Endothelial cell of umbilical vein (primary cell): ENCODE measurements at regions not wholly inside any gene's neighbourhood (a gene's known extent, or its start where the extent isn't known, plus 50 kb on each side); places are given as distances from the start of the nearest gene placed in this dataset.

Experiments used
- BruUV-seq: library from RNA; stranded (reverse); fragments of 400-500 nt; replicated peaks from 2 replicates; lab custom pipeline; 2021; lab: Mats Ljungman, UMichigan
- CTCF ChIA-PET: fragments of 300-600, 350-600 bp; sonication (Branson Sonifier 250); formaldehyde crosslinking; loops from one replicate; lab custom pipeline; 2021; ENCODE audit warnings: antibody characterized with exemption, inconsistent platforms; lab: Charles Lee
- POLR2A ChIA-PET: fragments of 300-600, 350-600 bp; sonication (Branson Sonifier 250); formaldehyde crosslinking; loops from one replicate; lab custom pipeline; 2021; ENCODE audit warnings: antibody characterized with exemption, inconsistent platforms; lab: Charles Lee
- DNase-seq: peaks from one replicate; pipeline ENCODE4 v3.0.0-alpha.2; 2011; ENCODE audit warnings: low read depth, low spot score
- FAIRE-seq: peaks from 2 replicates; lab custom pipeline; 2011; peaks lifted over from hg19 to GRCh38; lab: Jason Lieb, UNC
- H2AFZ ChIP-seq: 2 replicates; pipeline ENCODE4 v1.6.0; 2012; ENCODE audit warnings: low read depth, low read length, control low read depth, inconsistent platforms
- H3K27ac ChIP-seq: 2 replicates; pipeline ENCODE4 v1.5.1; 2011; ENCODE audit warnings: low read depth, mild to moderate bottlenecking, control low read depth, low read length, moderate library complexity; ENCODE audit not compliant: insufficient read depth
- H3K27me3 ChIP-seq, 2 experiments: 2 replicates each; pipeline versions ENCODE4 v1.6.0 to v1.6.1; 2011; ENCODE audit warnings: low read length in 2 of 2, mixed read lengths in 1 of 2; ENCODE audit not compliant: control insufficient read depth in 2 of 2, insufficient read depth in 2 of 2
- H3K36me3 ChIP-seq, 2 experiments: 2 replicates in 1 of 2; 3 replicates in 1 of 2; pipeline ENCODE4 v1.5.1; 2011; ENCODE audit warnings: low read length in 2 of 2, mild to moderate bottlenecking in 1 of 2, moderate library complexity in 1 of 2; ENCODE audit not compliant: control insufficient read depth in 2 of 2, insufficient read depth in 2 of 2; ENCODE audit errors: extremely low read depth in 1 of 2
- H3K4me1 ChIP-seq: 3 replicates; pipeline ENCODE4 v1.5.1; 2011; ENCODE audit warnings: mild to moderate bottlenecking, low read length; ENCODE audit not compliant: control insufficient read depth, insufficient read depth; ENCODE audit errors: extremely low read depth
- H3K4me2 ChIP-seq: 2 replicates; pipeline ENCODE4 v1.6.1; 2011; ENCODE audit warnings: low read length, control low read depth, mixed read lengths; ENCODE audit not compliant: insufficient read depth
- H3K4me3 ChIP-seq, 3 experiments: fragments of 200-600 bp in 1 of 3; sonication (generic), shearing (Covaris generic) in 1 of 3; replicated peaks in 1 of 3; 2 replicates each; pipeline ENCODE4 v1.5.1; 2011 to 2016; ENCODE audit warnings: control low read depth in 3 of 3, low read length in 3 of 3, mild to moderate bottlenecking in 2 of 3, inconsistent platforms in 1 of 3, low read depth in 1 of 3, moderate library complexity in 1 of 3; ENCODE audit not compliant: insufficient read depth in 1 of 3
- H3K79me2 ChIP-seq: 2 replicates; pipeline ENCODE4 v1.6.0; 2012; ENCODE audit warnings: low read length, inconsistent platforms; ENCODE audit not compliant: control insufficient read depth, insufficient read depth
- H3K9ac ChIP-seq: replicated peaks from 2 replicates; pipeline ENCODE3; 2011; ENCODE audit warnings: low read length, control low read depth; ENCODE audit not compliant: insufficient read depth; ENCODE audit errors: extremely low read depth
- H3K9me1 ChIP-seq: replicated peaks from 3 replicates; pipeline ENCODE4 v1.6.0; 2011; ENCODE audit warnings: mild to moderate bottlenecking, low read length; ENCODE audit not compliant: control insufficient read depth, insufficient read depth; ENCODE audit errors: extremely low read depth
- H3K9me3 ChIP-seq: replicated peaks from 2 replicates; pipeline ENCODE4 v1.5.1; 2012; ENCODE audit warnings: low read length, inconsistent platforms; ENCODE audit not compliant: control insufficient read depth, insufficient read depth
- H4K20me1 ChIP-seq: replicated peaks from 2 replicates; pipeline ENCODE3; 2011; ENCODE audit warnings: mild to moderate bottlenecking, low read length; ENCODE audit not compliant: control insufficient read depth, insufficient read depth; ENCODE audit errors: extremely low read depth
- EZH2 ChIP-seq: IDR thresholded peaks from 2 replicates; pipeline ENCODE4 v1.6.1; 2012; ENCODE audit warnings: borderline replicate concordance, low read depth, mild to moderate bottlenecking, moderate library complexity, low read length, inconsistent platforms; ENCODE audit not compliant: severe bottlenecking
- FOS ChIP-seq: IDR thresholded peaks from 2 replicates; pipeline ENCODE4 v1.6.1; 2011; ENCODE audit warnings: mild to moderate bottlenecking, low read length, moderate library complexity, borderline replicate concordance; ENCODE audit not compliant: insufficient read depth
- GATA2 ChIP-seq: IDR thresholded peaks from 2 replicates; pipeline ENCODE4 v1.7.0; 2011; ENCODE audit warnings: low read depth, mild to moderate bottlenecking, moderate library complexity, mixed read lengths, low read length; ENCODE audit not compliant: insufficient read length, insufficient read depth
- JUN ChIP-seq: IDR thresholded peaks from 2 replicates; pipeline ENCODE4 v1.6.1; 2011; ENCODE audit warnings: borderline replicate concordance, low read depth; ENCODE audit not compliant: insufficient read length, insufficient read depth
- MYC ChIP-seq: IDR thresholded peaks from one replicate; pipeline ENCODE4 v1.6.1; 2011; ENCODE audit warnings: mild to moderate bottlenecking, low read depth, low read length
- POLR2A ChIP-seq: IDR thresholded peaks from 2 replicates; pipeline ENCODE4 v1.6.1; 2012; ENCODE audit warnings: low read depth, mild to moderate bottlenecking, control low read depth, low read length
- POLR2AphosphoS5 ChIP-seq: IDR thresholded peaks from 2 replicates; pipeline ENCODE4 v1.6.1; 2012; ENCODE audit warnings: low read depth, mild to moderate bottlenecking, control low read depth, low read length, moderate library complexity; ENCODE audit not compliant: insufficient read depth
- dilution Hi-C: fragments of 300-500 bp; cut with MboI; formaldehyde crosslinking; loops from one replicate; pipeline ENCODE4 v1.15.0; 2019; ENCODE audit warnings: low sequenced_read_pairs; ENCODE audit not compliant: extremely low pct_ligation_motif_present
- intact Hi-C: fragments of 100-400 bp; cut with micrococcal nuclease; formaldehyde crosslinking; loops from one replicate; pipeline ENCODE4 v1.10.0; 2022
- TF ChIP-seq, protein P1 (sequence below): IDR thresholded peaks from 2 replicates; pipeline ENCODE4 v1.6.1; 2011; ENCODE audit not compliant: insufficient read depth, insufficient read length
- TF ChIP-seq, protein P2 (sequence below), 2 donors: IDR thresholded peaks; 1 replicate in 1 of 2; 2 replicates in 1 of 2; pipeline ENCODE4 v1.5.1; 2011; ENCODE audit warnings: low read length in 2 of 2, mild to moderate bottlenecking in 2 of 2, moderate library complexity in 2 of 2, control low read depth in 1 of 2, inconsistent platforms in 1 of 2, low read depth in 1 of 2; ENCODE audit not compliant: insufficient read depth in 1 of 2; ENCODE audit errors: extremely low read depth in 1 of 2

DNA sequence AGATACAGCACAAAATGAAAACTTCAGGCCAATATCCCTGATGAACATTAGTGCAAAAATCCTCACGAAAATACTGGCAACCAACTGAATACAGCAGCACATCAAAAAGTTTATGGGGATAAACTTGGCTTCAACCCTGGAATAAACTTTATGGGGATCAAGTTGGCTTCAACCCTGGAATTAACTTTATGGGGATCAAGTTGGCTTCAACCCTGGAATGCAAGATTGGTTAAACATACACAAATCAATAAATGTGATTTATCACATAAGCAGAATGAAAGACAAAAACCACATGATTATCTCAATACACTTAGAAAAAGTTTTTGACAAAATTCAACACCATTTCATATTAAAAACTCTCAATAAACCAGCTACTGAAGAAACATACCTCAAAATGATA is 213.7 kb upstream of the DMRTA1 start:
- Histone ChIP-seq H3K36me3 (no peaks in the 10 kb centered on the region), H2AFZ (no peak overlapping the region), H3K4me1 (peaks cover 7% of the 10 kb centered on the region), H3K4me3 (no peak overlapping the region), H3K27ac (no peak overlapping the region), H3K27me3 (no peaks in the 10 kb centered on the region), H3K9me1 (no peaks in the 10 kb centered on the region), H4K20me1 (no peaks in the 10 kb centered on the region), H3K79me2 (no peaks in the 10 kb centered on the region), H3K4me2 (no peak overlapping the region), H3K9ac (no peak overlapping the region), H3K9me3 (no peaks in the 10 kb centered on the region)
- TF ChIP-seq JUN (no peak), POLR2AphosphoS5 (no peak), EZH2 (no peak), GATA2 (no peak), FOS (no peak), POLR2A (no peak), MYC (no peak)
- TF ChIP-seq, protein P1, sequence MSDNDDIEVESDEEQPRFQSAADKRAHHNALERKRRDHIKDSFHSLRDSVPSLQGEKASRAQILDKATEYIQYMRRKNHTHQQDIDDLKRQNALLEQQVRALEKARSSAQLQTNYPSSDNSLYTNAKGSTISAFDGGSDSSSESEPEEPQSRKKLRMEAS, result no peak
- TF ChIP-seq, protein P2, sequence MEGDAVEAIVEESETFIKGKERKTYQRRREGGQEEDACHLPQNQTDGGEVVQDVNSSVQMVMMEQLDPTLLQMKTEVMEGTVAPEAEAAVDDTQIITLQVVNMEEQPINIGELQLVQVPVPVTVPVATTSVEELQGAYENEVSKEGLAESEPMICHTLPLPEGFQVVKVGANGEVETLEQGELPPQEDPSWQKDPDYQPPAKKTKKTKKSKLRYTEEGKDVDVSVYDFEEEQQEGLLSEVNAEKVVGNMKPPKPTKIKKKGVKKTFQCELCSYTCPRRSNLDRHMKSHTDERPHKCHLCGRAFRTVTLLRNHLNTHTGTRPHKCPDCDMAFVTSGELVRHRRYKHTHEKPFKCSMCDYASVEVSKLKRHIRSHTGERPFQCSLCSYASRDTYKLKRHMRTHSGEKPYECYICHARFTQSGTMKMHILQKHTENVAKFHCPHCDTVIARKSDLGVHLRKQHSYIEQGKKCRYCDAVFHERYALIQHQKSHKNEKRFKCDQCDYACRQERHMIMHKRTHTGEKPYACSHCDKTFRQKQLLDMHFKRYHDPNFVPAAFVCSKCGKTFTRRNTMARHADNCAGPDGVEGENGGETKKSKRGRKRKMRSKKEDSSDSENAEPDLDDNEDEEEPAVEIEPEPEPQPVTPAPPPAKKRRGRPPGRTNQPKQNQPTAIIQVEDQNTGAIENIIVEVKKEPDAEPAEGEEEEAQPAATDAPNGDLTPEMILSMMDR (IDR thresholded peaks at IDR 0.05; ENCODE audit: extremely low read depth in 1 of 2, insufficient read depth in 1 of 2, low read depth in 1 of 2, low read length in 2 of 2), result no peak
- BruUV-seq, result no TSS peak
- dilution Hi-C loops (no loop called here), intact Hi-C loops (no loop called here)
- POLR2A ChIA-PET, result no interaction called here
- CTCF ChIA-PET, result interaction anchor here (1.0 to 1.6 kb wide), 2 partner anchors 11 to 19 kb away, joined by 5 read pairs; no protein-coding TSS in a partner anchor
- no peak for DNase-seq
- no peak for FAIRE-seq
